ENCODE measurements at regions not wholly inside any gene's neighbourhood (a gene's known extent, or its start where the extent isn't known, plus 50 kb on each side); places are given as distances from the start of the nearest gene placed in this dataset.

DNA sequence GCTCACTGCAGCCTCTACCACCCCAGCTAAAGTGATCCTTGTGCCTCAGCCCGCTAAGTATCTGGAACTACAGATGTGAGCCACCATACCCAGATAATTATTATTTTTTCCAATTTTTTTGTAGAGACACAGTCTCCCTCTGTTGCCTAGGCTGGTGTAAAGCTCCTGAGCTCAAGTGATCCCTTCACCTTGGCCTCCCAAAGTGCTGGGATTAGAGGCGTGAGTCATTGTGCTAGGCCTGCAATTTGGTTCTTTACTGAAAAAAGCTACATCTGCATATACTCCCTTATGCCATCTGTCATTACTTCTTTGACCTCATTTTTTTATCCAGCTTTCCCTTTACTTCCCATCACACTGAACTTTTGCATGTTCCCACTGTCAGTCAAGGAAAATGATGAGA lies 2012.4 kb upstream of the IGFBP7 start:
- no peak for TF ChIP-seq CTCF (conservative IDR thresholded peaks at IDR 0.05; ENCODE audit: low read depth, low read length)
- no peak for TF ChIP-seq EZH2 (IDR thresholded peaks at IDR 0.05; ENCODE audit: borderline replicate concordance, low read depth, low read length, poor library complexity, severe bottlenecking)
